Prostate gland (tissue), 2 donors: ENCODE measurements at regions not wholly inside any gene's neighbourhood (a gene's known extent, or its start where the extent isn't known, plus 50 kb on each side); places are given as distances from the start of the nearest gene placed in this dataset.

Experiments used
- CTCF ChIP-seq, 4 experiments: fragments of 200-600 bp in 2 of 4; fragments of 450-650 bp in 2 of 4; sonication (generic) in 2 of 4; IDR thresholded peaks; 1 replicate in 3 of 4; 2 replicates in 1 of 4; pipeline ENCODE4 v1.5.1; 2016 to 2019; ENCODE audit warnings: antibody characterized with exemption in 4 of 4, mild to moderate bottlenecking in 2 of 4, moderate library complexity in 2 of 4
- POLR2A ChIP-seq: fragments of 450-650 bp; IDR thresholded peaks from one replicate; pipeline ENCODE4 v1.6.1; 2016; ENCODE audit warnings: antibody characterized with exemption, mild to moderate bottlenecking
- POLR2AphosphoS5 ChIP-seq: sonication (generic); formaldehyde crosslinking; IDR thresholded peaks from one replicate; pipeline ENCODE4 v1.6.1; 2017; ENCODE audit warnings: antibody characterized with exemption

GRCh38 chr4:167956676-167957075, 135.7 kb upstream of the ANXA10 start:
- TF ChIP-seq CTCF (IDR thresholded peaks at IDR 0.05) (no peak), POLR2A (no peak), POLR2AphosphoS5 (no peak)
